NCI-H1105 treated with DMSO at 0.1 percent for 48 hours (cell line): ENCODE measurements at regions not wholly inside any gene's neighbourhood (a gene's known extent, or its start where the extent isn't known, plus 50 kb on each side); places are given as distances from the start of the nearest gene placed in this dataset.

Source experiments
- DNase-seq: peaks from one replicate; lab custom pipeline; 2025; lab: John Stamatoyannopoulos, UW

DNA sequence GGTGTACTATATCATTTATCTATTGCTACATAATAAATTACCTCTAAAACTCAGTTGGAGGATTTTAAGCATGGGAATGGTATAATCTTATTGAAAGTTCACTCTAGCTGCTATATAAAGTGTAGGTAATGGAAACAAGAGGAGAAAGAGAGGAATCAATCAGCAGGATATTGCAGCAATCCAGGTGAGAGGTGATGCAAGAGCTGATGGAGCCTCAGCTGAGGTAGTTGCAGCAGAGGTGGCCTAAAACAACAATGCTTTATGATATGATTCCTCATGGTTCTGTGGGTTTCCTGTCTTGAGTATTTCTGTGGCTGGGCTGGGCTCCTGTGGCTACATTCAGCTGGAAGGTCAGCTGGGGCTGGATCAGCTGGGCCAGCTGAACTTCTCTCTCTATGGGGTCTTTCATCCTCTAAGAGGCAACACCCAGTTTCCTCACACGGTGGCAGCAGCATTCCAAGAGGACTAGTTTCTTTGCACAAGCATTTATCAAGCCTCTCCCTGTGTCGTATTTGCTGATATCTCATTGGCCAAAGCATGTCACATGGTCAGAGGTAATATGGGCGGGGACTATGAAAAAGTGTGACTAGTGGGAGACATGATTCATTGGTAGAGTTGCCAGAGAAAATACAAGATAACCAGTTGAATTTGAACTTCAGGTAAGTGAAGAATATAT, 135.4 kb upstream of the LARGE1 start:
- no peak for DNase-seq

DNA sequence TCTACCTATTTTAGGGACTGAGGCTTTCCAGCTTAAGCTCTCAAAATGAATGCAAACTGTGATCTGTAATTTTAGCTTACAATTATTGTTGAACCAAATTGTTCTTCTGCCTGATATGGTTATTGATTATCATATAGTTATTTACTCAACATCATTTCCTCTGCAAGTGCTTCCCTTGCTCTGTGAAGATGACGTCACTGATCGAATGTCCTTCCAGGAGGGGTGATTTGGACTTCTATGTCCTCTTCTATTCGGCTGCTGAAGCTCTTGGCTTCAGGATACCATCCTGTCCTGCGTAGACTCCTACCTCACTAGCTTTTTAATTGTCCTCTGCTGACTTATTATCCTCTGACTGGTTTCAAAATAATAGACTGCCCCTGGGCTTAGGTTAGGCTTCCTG, 137.4 kb upstream of the LARGE1 start:
- DNase-seq = no peak

DNA sequence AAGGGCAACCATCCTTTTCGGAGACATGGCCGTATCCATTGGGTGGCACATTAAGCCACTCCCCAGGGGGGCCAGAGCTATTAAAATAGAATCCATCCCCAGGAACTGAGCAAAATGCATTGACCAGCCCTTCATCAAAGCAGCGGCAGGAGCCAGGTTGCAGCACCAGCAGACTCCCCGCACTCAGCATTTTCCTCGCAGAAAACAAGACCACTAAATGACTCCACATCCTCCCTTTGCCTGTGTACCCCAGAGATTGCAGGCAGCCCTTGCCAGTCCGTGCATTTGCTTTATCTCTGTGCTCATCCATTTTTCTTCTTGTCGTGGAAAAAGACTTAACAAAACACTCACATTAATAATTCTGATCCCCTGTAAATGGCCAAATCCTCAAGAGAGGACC, 144.4 kb upstream of the LARGE1 start:
- DNase-seq = no peak

DNA sequence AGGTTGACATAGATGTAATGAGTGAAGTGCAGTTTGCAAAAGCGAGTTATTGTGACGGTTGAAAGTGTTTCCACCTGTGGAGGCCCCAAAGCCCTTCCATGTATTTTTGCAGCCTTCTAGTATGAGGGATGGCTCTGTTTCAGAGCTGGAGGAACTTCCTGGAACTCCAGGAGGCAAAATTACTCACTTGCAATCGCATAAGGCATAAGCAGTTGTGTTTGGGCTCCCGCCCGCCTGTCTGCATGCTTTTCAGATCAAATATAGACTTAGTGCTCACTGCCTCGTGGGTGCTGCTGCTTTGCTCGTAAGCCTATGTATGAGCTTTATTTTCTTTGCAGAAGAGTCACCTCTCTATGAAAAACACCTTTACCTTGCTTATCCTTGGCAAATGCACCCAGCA, 146.8 kb upstream of the LARGE1 start:
- DNase-seq = no peak

DNA sequence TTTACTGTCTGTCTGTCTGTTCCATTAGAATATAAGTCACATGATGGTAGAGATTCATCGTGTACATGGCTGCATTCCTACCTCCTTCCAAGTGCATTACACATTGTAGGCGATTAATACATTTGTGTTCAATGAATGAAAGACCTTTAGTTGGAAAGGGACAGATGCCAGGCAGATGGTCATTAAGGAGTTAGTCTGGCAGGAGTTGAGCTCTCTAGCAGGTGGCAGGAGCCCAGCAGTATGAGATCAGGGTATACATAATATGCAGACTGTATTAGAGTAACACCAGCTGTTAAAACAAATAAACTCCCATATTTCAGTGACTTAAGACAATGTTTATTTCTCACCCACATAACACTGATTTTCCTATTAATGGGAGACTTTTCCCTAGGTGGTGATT, 147.7 kb upstream of the LARGE1 start:
- DNase-seq = peak; percentile 4

DNA sequence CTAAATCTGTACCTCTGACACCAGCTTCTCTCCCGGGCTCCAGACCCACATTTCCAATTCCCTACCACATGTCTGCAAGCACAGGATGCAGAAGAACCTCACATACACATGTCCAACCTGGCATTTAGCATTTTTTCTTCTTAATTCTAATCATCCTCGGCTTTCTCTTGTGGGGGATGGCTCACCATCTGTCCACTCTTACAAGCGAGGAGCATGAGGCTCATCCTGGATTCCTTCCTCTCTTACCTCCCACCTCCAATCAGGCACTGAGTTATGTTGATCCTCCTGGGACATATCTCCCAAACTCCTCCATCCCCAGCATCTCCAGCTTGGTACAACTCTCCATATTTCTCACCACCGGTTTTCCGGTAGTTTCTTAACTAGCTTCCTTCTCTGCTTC, 149.8 kb upstream of the LARGE1 start:
- no peak for DNase-seq

DNA sequence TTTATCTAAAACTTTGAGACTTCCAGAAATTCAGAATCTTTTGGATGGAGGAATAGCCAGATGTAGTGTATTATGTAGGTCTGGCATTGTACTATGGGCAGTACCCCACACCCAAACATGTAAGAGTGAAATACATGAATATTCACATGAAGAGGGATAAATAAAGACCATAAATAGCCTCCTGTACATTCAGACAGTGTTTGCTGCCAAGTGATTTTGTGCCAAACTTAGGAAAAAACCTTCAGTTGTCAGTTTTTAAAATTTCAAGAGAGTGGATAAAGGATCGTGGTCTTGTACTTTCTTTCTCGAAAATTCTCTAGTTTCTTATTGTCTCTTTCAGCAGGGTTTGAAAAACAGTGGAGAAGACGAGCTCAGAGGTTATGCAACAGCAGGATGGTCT, 150.3 kb upstream of the LARGE1 start:
- no peak for DNase-seq

DNA sequence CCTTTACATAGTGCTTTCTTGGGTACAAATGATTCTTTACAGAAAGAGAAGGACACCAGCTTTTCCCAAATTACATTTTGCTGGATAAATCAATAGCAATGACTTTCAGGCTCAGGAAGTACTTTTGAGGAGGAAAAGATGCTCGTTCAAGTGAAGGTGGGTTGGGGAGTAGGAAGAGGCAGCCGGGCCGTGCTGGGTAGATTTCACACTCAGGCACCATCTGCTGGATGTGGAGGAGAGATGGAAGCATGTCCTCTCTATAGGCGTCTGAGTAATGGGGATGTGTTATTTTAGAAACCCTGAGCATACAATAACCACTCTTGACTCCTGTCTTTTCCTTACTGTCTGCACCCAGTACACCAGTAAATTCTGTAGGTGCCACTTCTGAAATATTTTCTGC, 152.3 kb upstream of the LARGE1 start:
- DNase-seq = no peak

DNA sequence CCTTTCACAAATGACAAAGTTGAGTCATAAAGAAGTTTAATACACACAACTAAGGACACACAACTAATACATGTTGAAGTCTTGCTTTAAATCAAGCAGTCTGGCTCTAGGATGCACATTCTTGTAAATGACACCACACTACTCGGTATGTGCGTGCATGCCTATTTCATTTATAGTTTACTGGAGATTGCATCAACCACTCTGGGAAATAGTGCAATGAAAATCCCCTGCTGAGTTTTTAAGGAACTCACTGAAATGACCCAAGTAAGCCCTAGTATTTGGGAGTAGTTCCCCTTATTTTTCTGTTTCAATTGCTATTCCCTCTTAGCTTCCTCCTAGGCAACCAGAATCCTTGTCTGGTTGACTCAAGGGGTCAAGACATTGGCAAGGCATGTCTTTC, 160.2 kb upstream of the LARGE1 start:
- DNase-seq = no peak

DNA sequence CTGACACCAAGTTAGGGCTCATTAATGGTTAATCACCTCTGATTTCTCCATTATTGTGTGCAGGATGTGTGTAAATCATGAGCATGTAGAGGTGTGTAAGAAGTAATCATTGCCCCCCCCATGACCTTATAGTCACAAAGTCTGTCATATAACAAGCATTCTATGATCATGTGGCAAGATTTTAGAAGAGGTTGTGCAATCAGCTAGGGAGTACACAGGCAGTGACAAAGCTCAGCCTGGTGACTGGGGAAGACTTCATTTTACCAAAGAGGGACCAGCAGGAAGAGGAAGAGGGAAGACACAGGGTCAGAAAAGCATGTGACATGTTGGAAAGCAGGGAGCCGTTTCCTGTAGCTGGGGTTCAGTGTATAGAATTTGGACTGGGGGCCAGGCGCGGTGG, 176.5 kb upstream of the LARGE1 start:
- no peak for DNase-seq

DNA sequence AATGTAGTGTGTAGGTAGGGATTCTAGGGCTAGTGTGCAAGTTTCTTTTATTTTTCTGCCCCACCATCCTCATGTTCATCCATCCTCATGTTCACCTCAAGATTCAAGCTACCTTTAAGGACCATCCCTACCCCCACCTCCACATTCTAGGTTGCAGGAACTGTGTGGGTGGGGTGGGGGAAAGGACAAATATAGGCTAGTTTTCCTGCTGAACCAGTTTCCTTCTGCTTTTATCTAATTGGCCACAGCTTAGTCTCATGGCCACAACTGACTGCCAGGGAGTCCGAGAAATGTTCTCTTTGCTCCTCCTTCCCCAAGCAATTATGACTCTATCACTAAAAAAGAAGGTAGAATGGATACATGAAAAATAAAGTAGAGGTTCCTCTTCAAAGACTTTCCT, 179.0 kb upstream of the LARGE1 start:
- no peak for DNase-seq

DNA sequence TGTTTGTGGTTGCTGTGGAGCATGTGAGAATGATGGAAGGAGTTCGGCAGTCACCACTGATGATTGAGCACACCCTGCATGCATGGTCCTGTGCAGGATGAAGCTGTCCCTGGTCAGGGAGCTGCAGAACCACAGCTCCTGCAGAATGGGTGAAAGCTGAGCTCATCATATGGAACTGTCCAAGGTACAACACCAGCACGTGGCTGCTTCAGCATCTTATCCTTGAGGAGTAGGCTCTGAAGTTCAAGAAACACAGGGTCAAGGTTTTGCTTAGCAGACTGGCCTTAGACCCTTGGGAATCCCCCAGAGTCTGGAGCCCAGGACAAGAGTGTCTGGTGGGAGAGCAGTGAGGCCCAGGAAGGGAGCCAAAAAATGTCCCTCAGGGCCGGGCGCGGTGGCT, 182.4 kb upstream of the LARGE1 start:
- no peak for DNase-seq

DNA sequence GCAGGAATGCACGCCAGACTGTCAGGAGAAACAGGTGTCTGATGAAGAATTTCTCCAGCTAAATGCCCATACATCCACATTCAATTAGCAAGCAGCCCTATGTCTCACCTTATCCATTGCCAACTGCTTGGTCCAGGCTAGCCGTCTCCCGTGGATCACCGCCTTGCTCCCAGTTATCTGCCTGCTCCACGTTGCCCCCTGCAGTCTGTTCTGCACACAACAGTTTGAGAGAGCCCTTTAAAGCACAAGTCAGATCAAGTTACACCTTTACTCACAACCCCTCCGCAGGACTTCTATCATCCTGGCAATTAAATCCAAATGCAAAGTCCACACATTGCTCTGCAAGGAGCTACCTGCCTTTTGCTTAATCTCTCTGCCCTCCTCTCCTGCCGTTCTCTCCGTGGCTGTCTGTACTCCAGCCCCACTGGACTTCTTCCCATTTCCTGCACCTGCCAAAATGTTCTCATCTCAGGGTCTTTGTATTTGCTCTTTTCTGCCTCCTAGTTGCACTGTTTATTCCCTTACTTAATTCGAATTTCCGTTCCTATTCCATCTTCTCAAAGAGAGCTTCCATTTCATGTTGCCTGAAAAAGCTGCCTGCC, 185.3 kb upstream of the LARGE1 start:
- peak; percentile 66 for DNase-seq

DNA sequence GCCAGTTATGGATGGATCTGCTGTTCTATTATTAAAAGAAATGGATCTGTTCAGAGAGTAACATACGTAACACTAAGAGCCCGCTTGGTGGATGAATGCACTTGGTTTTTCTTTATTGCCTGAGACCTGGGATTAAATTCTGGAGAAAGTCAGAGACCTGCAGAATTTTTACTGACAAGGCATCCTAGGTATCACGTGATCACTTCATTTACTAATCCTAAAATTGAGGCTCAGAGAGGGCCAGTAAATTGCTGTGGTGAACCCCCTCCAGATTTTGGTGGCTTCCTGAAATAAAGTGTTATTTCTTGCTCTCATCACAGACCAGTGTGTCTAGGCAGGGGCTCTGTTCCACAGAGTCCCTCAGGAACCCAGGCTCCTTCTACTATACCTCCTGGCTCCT, 187.9 kb upstream of the LARGE1 start:
- DNase-seq = no peak

DNA sequence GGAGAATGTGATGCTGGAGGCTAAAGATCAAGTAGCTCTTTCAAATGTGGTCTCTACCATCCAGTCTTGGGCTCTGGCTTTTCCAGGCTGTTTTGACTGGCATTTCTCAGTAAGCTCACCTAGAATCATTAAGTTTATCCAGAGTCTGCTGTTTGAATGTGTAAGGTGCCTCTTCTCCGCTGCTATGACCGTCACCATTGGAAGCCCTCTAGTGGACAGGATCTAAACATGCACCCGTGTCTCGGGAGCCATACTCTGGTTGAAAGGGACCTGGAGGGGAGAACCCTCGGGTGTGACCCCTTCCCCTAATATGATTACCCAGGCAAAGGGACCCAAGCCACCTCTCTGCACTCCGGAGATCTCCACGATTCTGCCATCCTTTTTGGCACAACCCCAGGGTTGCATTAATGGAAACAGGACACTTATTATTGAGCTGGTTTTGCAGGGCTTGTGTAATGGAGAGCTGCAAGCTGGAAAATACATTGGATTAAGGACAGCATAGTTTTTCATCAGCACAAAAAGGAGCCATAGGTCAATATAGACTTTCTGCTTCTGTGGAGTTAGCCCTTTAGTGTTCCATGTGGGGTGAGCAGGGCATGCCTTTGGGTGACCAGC, 191.0 kb upstream of the LARGE1 start:
- peak; percentile 50 for DNase-seq

DNA sequence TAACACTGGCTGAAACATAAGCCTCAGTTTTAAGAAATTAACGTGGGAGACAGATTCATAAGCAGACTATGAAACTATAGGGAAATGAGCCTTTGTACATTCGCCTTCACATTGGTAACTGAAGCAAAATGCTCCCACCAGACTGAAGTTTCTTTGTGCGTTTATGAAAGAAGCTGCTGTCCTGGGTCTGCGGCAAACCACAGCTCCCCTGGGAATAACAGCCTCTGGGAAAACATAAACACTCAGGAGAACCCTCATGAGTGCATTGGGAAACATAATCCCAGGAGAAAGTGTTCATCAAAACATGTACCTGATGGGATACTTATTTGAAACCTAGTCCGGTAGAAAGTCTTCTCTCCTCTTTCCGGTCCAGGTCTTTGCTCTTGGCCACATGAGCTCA, 193.1 kb upstream of the LARGE1 start:
- no peak for DNase-seq

DNA sequence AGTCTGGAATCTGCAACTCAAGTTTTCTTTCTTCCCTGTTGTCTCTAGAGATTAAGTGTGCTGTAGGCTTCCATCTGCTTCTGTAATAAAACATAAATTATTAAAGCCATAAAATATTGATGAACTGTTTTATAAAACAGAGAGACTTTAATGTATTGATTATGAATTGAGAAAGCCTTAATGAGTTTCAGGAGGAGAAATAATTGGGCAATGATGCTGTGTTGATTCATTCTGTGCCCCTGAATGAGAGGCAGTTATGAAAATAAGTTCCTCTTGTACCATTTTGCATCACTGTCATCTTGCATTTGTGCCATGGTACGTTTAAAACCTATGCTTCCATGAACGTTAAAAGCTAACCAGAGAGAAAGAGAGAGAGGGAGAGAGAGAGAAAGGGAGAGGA, 194.1 kb upstream of the LARGE1 start:
- DNase-seq = no peak

DNA sequence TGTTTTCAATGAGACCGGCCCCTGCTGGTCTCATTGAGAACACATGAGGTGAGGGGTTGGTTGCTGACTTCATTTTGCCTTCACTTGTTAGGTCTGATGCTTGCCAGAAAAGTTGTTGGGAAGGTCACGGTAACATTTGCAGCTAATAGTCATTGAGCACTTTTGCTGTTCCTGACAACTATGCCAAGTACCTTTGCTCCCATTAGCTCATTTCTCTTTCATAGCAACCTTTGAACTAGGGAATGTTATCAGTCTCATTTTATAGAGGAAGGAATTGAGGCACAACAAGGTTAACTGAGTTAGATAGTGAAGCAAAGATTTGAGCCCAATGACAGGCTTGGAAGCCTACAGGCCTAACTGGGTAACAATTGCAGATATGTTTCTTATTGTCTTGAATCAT, 195.4 kb upstream of the LARGE1 start:
- DNase-seq = no peak

DNA sequence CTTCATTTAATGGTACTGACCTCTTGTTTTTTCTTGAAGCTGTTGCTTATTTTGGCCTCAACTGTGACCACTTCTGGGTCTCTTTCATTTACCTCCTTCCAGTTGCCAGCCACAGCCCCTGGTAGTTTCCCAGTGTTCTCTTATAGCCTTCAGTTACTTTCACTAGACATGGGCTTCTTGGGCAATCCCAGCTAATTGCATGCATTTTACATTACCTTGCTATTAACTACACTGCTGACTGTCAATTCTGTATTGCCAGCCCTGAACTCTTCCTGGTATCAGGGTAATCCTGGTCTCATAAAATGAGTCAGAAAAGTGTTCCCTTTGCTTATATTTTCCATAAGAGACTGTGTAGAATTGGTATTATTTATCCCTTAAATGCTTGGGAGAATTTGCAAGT, 195.8 kb upstream of the LARGE1 start:
- DNase-seq = no peak

DNA sequence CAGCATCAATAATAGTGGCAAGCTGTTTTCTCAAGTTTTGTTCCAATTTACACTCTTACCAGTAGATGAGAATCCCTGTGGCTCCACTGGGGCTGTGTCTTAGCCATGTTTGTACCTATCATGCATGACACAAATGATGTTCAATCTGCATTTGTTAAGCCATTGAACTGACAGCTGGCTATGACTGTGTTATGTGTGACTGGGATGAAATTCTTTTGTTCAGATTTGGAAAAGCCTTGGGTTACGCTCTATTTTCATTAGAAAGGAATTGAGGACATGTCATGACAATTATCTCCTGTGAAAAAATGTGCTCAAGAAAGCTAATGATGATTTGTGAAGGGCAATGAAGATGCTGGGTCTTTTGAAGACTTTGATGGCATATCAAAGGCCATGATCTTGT, 201.8 kb upstream of the LARGE1 start:
- DNase-seq = no peak

DNA sequence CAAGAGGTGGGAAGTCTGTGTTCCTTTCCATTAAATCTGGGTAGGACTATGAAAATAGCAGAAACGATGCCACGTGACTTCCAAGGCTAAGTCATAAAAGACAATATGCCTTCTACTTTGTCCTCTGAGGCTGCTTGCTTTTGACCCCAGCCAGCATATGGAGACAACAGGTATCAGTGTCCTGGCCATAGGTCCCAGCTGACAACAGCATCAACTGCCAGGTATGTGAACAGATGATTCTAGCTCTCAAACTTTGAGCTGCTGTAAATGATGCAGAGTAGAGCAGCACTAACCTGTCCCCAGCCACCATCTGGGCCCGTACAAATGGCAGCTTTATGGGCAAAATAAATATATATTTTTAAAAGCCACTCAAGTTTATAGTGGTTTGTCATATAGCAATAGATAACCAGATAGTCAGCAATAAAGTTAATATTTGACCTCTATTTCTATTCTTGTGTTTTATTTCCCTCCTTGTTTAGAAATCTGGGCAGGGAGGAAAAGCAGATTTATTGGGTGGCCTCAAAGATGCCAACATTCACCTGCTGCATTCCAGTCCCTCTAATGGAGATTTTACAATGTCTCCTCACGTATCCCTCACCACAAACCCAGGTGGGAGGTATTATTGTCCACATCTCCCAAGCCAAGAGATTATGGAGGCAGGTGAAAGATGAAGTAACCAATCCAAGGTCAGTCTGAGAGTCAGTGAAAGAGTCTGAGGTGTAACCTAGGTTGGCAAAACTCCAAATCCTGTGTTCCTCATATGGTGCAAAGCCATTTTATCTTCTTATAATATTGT, 209.6 kb upstream of the LARGE1 start:
- DNase-seq = no peak

DNA sequence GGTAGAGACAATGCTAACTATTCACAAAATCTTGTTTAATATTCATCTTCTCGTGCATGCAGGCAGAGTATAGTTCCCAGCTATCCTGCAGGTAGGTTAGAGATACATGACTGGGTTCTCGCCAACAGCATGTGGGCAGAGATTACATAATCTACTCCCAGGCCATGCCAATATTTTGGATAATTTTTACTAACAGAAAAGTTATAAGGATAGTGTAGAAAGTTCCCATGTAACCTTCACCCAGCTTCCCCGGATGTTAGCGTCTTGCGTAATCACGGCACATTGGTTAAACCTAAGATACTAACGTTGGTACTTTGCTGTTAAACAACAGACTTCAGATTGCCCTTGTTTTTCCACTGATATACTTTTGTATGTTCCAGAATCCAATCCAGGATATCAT, 215.5 kb upstream of the LARGE1 start:
- DNase-seq = no peak

DNA sequence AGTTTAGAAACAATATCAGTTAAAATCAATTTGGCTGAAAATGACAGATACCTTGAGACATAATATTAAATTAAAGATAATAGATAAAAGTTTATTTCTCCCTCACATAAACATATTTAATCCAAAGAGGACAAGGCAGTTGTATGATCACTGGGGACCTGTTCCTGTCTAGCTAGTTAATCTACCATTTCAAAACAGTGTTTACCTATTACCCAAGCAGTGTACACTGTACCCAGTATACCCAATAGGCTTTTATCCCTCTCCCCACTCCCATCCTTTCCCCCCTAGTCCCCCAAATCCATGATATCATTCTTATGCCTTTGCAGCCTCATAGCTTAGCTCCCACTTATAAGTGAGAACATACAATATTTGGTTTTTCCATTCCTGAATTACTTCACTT, 229.7 kb upstream of the LARGE1 start:
- no peak for DNase-seq
